ENCODE measurements at regions not wholly inside any gene's neighbourhood (a gene's known extent, or its start where the extent isn't known, plus 50 kb on each side); places are given as distances from the start of the nearest gene placed in this dataset.
"Not testable (repeated sequence)": the region's sequence is repeated elsewhere in the genome, so short reads cannot be mapped to it uniquely, and the experiment has no call there.

- no peak for DNase-seq (ENCODE audit: low read depth in 2 of 2, low spot score in 1 of 2)
These were observed 193.2 kb downstream of the GOLGA6L6 start for GRCh38 chr15:20348291-20348899.

GRCh38 chr15:20346082-20346805 is 195.4 kb downstream of the GOLGA6L6 start:
- no peak for DNase-seq (ENCODE audit: low read depth in 2 of 2, low spot score in 1 of 2)

GRCh38 chr15:20345401-20345958 is 196.1 kb downstream of the GOLGA6L6 start:
- no peak for DNase-seq (ENCODE audit: low read depth in 2 of 2, low spot score in 1 of 2)

- no peak for DNase-seq (ENCODE audit: low read depth in 2 of 2, low spot score in 1 of 2)
These were observed 196.8 kb downstream of the GOLGA6L6 start for GRCh38 chr15:20344601-20345400.

- DNase-seq (ENCODE audit: low read depth in 2 of 2, low spot score in 1 of 2), result not testable (repeated sequence)
These were observed 198.0 kb downstream of the GOLGA6L6 start for GRCh38 chr15:20343395-20344211.

GRCh38 chr15:20342601-20343394 is 198.8 kb downstream of the GOLGA6L6 start:
- not testable (repeated sequence) for DNase-seq (ENCODE audit: low read depth in 2 of 2, low spot score in 1 of 2)

- no peak for DNase-seq (ENCODE audit: low read depth in 2 of 2, low spot score in 1 of 2)
These were observed 199.5 kb downstream of the GOLGA6L6 start for GRCh38 chr15:20341901-20342600.

GRCh38 chr15:20340931-20341661 is 200.5 kb downstream of the GOLGA6L6 start:
- no peak for DNase-seq (ENCODE audit: low read depth in 2 of 2, low spot score in 1 of 2)

- no peak for DNase-seq (ENCODE audit: low read depth in 2 of 2, low spot score in 1 of 2)
These were observed 201.2 kb downstream of the GOLGA6L6 start for GRCh38 chr15:20340331-20340811.

GRCh38 chr15:20339086-20339791 is 202.4 kb downstream of the GOLGA6L6 start:
- DNase-seq (ENCODE audit: low read depth in 2 of 2, low spot score in 1 of 2), result not testable (repeated sequence)

- not testable (repeated sequence) for DNase-seq (ENCODE audit: low read depth in 2 of 2, low spot score in 1 of 2)
These were observed 202.9 kb downstream of the GOLGA6L6 start for GRCh38 chr15:20338671-20339070.

GRCh38 chr15:20337238-20337637 is 204.4 kb downstream of the GOLGA6L6 start:
- not testable (repeated sequence) for DNase-seq (ENCODE audit: low read depth in 2 of 2, low spot score in 1 of 2)

- not testable (repeated sequence) for DNase-seq (ENCODE audit: low read depth in 2 of 2, low spot score in 1 of 2)
These were observed 207.1 kb downstream of the GOLGA6L6 start for GRCh38 chr15:20334451-20334850.

- DNase-seq (ENCODE audit: low read depth in 2 of 2, low spot score in 1 of 2), result not testable (repeated sequence)
These were observed 215.8 kb downstream of the GOLGA6L6 start for GRCh38 chr15:20325751-20326150.

- not testable (repeated sequence) for DNase-seq (ENCODE audit: low read depth in 2 of 2, low spot score in 1 of 2)
These were observed 224.5 kb downstream of the GOLGA6L6 start for GRCh38 chr15:20317132-20317531.

GRCh38 chr15:20311014-20311680 is 230.5 kb downstream of the GOLGA6L6 start:
- not testable (repeated sequence) for DNase-seq (ENCODE audit: low read depth in 2 of 2, low spot score in 1 of 2)

- no peak for DNase-seq (ENCODE audit: low read depth in 2 of 2, low spot score in 1 of 2)
These were observed 231.0 kb downstream of the GOLGA6L6 start for GRCh38 chr15:20310603-20311002.
